ENCODE measurements at regions not wholly inside any gene's neighbourhood (a gene's known extent, or its start where the extent isn't known, plus 50 kb on each side); places are given as distances from the start of the nearest gene placed in this dataset.

DNA sequence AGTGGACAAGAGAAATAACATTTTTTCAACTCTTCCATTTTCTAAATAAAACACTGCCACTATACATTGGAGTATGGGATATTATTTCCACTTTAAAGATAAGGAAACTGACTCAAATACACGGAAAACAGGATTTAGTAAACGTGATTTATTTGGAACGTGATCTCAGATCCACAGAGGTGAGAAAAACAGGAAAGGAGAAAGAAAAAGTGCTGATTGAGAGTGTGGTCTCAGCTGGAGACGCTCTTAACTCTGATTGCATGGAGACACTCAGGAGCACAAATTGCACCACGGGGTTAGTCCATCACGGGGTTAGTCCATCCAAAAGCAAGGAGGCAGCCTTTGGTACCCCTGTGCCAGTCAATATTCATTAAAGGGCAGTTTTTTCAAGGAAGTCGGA is 142.5 kb downstream of the GNAT3 start:
- TF ChIP-seq POLR2A (IDR thresholded peaks at IDR 0.05; ENCODE audit: low read length) (no peak), GATA1 (IDR thresholded peaks at IDR 0.05; ENCODE audit: low read depth, low read length) (no peak)
- DNase-seq, result no peak

DNA sequence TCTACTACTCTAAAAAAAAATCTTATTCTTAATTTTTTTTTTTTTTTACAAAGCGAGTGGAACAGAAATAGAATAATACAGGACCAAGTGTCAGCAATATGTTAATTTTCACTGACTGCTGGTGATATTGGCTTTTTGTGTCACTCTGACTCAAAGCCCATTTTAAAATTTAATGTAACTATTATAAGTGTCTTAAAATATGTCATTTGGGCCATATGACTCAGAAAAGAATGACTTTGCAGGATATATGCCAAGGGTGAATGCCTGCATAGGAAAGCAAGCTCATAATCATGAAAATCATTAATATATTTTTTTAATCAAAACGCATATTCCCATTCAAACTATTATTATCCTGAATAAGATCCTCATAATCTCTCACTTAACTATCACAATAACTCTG is 149.2 kb downstream of the GNAT3 start:
- TF ChIP-seq POLR2A (IDR thresholded peaks at IDR 0.05; ENCODE audit: low read length), result no peak
- TF ChIP-seq GATA1 (IDR thresholded peaks at IDR 0.05; ENCODE audit: low read depth, low read length), result no peak
- DNase-seq, result no peak

DNA sequence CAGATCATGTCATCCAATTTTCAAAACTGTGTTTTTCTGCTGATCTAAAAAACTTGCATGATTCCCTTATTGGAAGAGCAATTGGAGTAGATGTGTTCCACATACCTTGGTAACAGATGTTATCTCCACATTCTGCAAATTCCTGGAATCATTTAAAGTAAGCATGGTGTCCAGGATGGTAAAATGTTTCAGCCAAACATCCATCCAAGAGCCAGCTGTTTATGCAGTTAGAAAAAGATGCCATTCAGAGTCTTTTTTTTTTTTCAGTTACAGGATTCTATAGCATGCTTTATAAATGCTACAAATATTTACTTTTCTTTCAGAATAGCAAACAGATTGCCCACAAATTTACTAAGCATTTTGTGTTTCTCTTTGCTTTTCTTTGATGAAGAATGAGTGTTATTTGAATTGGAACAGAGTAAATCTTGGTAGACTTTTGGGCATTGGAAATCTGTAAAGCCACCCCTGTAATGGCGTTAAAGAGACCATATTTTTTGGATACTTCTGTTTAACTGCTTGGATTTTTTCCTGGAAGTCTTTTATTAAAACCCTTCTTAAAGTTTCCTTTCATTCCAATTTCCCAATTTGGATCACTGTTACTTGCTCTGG is 149.8 kb downstream of the GNAT3 start:
- DNase-seq, result no peak
- TF ChIP-seq POLR2A (IDR thresholded peaks at IDR 0.05; ENCODE audit: low read length) (no peak), GATA1 (IDR thresholded peaks at IDR 0.05; ENCODE audit: low read depth, low read length) (no peak)

DNA sequence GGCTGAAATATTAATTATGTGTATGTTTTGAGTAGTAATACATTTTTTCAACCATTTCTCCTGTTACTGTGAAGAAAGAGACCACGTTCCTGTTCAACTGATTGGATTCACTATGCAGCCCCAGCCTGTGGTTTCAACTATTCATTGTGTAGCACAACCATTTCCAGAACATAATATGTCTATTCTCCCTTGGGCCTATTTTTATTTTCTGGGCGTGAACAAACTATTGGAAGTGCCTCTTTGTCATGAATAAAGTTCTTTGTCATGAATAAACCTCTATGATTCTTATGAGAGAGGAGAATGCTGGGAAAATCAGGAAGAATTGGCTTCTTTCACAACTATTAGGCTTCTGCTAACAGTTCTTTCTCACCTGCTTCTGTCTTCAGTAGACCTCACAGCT is 152.4 kb downstream of the GNAT3 start:
- no peak for DNase-seq
- TF ChIP-seq GATA1 (IDR thresholded peaks at IDR 0.05; ENCODE audit: low read depth, low read length) (no peak), POLR2A (IDR thresholded peaks at IDR 0.05; ENCODE audit: low read length) (no peak)

DNA sequence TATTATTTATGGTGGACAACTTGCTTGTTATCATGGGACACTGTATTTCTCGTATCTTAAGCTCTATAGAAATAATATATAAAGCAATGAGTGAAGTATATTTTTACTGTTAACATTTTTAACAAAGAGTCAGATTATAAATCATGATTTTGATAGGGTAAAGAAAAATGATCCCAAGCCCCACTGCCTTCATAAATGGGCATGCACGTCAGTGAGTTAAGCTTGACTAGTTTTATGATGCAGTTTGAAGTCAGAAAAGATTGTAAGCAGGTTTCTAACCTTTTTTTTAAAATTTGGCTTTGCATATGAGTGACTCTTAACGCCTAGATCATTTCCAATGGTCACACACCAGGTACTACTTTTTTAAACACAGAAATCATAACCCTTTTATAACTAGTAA is 152.8 kb downstream of the GNAT3 start:
- TF ChIP-seq POLR2A (IDR thresholded peaks at IDR 0.05; ENCODE audit: low read length) (no peak), GATA1 (IDR thresholded peaks at IDR 0.05; ENCODE audit: low read depth, low read length) (no peak)
- DNase-seq, result no peak

DNA sequence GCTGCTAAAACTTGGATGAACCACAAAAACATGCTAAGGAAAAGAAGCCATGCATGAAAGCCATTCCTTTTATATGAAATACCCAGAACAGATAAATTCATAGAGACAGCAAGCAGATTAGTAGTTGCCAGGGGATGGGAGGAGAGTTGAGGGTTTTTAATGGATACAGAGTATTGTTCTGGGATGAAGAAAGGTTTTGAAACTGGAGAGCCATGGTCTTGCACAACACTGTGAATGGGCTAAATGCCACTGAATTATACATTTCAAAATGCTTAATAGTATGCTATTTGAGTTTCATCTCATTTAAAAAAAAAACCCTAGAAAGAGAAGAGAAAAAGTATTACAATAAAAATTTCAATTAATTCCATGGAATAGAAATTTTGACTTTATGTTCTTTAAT is 154.3 kb downstream of the GNAT3 start:
- TF ChIP-seq POLR2A (IDR thresholded peaks at IDR 0.05; ENCODE audit: low read length) (no peak), GATA1 (IDR thresholded peaks at IDR 0.05; ENCODE audit: low read depth, low read length) (no peak)
- DNase-seq, result no peak

DNA sequence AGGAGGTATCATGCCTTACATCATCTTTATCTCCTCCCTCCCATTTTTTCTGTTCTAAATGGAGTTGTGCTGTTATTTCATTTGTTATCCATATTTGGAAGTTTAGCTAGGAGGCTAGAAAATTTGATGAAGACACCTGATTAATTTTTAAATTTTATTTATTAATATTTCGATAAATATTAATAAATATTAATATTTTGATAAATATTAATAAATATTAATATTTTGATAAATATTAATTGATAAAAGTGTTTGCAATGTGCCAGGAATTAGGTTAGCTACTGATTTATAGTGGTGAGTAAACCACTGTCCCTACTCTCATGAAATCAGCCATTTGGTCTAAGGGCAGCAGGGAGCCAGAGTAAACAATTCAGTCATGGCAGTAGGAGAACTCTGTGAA is 161.4 kb downstream of the GNAT3 start:
- DNase-seq, result no peak
- no peak for TF ChIP-seq POLR2A (IDR thresholded peaks at IDR 0.05; ENCODE audit: low read length)
- TF ChIP-seq GATA1 (IDR thresholded peaks at IDR 0.05; ENCODE audit: low read depth, low read length), result no peak

DNA sequence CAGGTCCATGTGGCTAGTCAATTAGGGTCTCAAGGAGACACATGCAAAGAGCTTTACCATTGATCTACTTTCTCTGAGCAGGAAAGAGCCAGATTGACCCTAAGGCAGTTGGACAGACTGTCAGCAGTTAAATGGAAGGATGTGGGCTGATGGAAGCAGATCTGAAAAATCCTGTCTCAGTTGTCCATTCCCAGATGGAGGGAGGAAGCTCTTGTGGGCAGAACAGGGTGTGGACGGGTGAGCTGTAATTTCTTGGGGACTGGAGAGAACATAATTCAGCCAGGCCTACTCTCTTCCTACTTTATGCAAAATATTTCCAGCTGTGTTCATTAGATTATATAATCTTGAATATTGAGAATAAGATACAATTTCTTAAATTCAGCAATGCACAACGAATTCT is 163.6 kb downstream of the GNAT3 start:
- no peak for DNase-seq
- TF ChIP-seq POLR2A (IDR thresholded peaks at IDR 0.05; ENCODE audit: low read length) (no peak), GATA1 (IDR thresholded peaks at IDR 0.05; ENCODE audit: low read depth, low read length) (no peak)

DNA sequence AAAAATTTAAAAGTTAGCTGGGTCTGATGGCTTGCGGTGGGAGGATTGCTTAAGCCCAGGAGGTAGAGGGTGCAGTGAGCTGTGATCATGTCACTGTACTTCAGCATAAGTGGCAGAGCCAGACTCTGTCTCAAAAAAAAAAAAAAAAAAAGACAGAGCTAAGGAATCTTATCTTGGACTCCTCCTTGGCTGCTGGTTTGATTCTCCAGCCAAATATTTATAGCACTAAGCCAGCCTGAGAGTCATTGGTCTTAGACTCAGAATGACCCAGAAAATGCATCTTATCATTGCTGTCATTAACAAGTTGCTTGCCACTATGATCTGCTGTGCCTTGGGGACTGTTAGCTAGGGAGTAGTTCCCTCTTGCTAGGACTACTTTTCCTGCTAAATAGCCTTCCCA is 164.7 kb downstream of the GNAT3 start:
- no peak for TF ChIP-seq GATA1 (IDR thresholded peaks at IDR 0.05; ENCODE audit: low read depth, low read length)
- peak; percentile 18 to 59 for DNase-seq

DNA sequence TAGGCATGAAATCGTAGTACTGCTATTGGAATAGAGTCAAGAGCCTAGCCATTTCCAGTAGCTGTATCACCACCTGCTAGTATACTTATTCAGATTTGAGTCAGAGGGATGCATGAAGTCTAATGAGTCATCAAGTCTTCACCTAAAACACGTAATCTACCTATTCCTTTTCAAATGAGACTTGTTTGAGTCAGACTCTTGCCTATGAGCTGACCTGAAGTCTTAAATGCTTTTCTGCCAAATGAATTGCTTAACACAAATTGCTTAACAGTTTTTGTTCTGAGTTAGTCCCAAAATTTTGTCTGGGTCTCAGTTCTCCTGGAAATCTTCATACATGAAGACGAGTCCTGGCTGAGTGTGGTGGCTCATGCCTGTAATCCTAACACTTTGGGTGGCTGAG is 165.2 kb downstream of the GNAT3 start:
- no peak for TF ChIP-seq POLR2A (IDR thresholded peaks at IDR 0.05; ENCODE audit: low read length)
- TF ChIP-seq GATA1 (IDR thresholded peaks at IDR 0.05; ENCODE audit: low read depth, low read length), result no peak
- DNase-seq, result no peak

DNA sequence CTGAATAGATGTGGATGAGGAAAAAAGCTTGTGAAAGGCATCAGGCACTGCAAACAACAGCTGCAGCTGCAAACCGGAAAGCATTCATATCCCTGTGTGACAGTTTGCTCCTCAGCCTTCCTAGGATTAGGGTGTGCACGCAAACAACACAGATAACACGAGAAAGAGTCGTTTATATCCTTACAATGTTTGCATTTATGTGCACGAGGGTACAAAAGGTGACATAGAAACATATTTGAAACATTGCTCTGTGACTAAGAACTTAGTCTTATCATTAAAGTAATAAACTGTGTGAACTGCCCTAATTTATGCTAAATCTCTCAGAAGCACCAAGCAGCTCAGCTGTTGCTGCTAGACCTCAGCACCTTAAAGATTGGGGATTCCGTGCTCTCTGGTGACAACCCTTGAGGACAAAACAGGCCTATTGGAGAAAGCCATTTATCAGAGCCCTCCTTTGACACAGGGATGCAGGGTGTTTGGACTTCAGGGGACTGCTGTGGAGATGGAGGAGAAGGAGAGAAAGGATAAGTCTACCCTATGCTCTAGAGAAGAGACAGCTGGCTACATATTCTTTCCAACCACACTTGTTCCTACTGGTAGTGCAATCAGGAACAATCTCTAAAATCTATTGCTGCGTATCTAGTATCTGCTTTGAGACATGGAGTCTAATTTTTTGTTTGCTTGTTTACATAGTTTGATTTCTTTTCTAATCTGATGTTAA is 176.2 kb downstream of the GNAT3 start:
- TF ChIP-seq POLR2A (IDR thresholded peaks at IDR 0.05; ENCODE audit: low read length) (no peak), GATA1 (IDR thresholded peaks at IDR 0.05; ENCODE audit: low read depth, low read length) (no peak)
- peak; percentile 4 to 22 for DNase-seq

DNA sequence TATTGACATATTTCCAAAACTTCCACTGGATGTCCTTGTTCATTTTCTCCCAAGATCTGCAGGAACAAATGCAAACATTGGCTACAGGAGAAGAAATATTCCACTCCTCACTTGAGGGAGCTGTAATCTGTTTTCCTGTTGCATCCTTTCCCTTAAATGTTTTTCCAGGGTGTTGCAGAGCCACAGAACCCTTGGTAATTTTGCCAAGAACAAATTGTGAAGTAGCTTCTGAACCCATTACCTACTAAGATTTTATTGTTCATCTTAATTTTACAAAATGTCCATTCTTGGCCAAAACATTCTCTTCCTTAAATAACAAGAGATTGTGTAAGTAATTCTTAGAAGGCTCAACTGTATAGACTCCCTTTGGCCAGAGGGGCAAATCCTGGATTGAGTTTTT is 177.0 kb downstream of the GNAT3 start:
- no peak for DNase-seq
- no peak for TF ChIP-seq GATA1 (IDR thresholded peaks at IDR 0.05; ENCODE audit: low read depth, low read length)
- TF ChIP-seq POLR2A (IDR thresholded peaks at IDR 0.05; ENCODE audit: low read length), result no peak

DNA sequence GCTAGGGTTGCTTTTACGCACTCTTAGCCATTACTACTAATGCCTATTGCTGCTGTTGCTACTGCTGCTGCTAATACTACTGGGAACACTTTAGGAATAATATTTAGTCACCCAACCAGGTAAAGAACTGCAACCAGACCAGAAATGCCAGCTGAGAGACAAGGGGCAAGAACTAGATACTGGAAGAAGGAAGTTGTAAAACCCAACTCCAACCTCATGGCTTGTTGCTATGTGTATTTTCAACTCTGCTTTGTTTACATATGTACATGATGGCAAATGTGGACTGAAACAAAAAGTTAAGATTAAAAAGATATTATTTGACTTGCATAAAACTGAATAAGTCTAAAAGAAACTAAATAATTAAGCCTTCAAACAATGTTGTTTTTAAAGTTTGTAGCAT is 177.7 kb downstream of the GNAT3 start:
- TF ChIP-seq POLR2A (IDR thresholded peaks at IDR 0.05; ENCODE audit: low read length) (no peak), GATA1 (IDR thresholded peaks at IDR 0.05; ENCODE audit: low read depth, low read length) (no peak)
- no peak for DNase-seq

DNA sequence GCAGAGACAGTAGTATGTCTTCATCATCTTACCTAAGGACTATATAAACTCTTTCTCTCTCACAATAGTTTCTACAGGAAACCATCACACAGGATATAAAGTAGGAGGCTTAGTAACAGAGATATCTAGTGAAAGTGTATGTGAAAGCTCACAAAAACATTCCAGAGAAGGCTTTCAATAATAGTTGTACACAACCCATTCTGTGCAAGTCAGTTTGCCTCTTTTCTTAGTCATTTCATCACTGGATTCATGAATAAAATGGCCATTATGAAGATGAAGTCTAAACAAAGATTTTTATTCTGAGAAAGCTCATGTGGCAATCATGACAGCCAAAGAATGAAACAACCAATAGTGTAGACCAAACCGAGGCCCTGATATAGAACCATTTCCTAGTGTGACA is 178.8 kb downstream of the GNAT3 start:
- TF ChIP-seq POLR2A (IDR thresholded peaks at IDR 0.05; ENCODE audit: low read length) (no peak), GATA1 (IDR thresholded peaks at IDR 0.05; ENCODE audit: low read depth, low read length) (no peak)

DNA sequence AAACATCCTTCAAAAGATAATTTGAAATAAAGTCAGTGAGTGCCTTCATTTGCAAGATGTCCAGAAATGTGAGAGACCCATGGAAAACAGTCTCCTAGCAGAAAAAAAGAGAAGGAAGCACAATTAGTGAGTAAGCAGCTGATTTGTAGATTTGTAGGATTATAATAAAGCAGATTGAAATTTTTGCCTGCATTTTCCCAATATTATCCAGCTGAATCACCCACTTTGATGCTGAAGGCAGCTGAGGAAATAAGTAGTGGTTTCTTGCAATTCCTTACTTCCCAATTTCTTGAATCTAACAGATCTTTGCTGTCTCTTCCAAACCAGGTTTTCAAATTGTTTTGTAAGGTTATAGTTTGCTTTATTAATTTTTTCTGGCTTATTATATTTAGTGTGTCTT is 181.4 kb downstream of the GNAT3 start:
- TF ChIP-seq GATA1 (IDR thresholded peaks at IDR 0.05; ENCODE audit: low read depth, low read length) (no peak), POLR2A (IDR thresholded peaks at IDR 0.05; ENCODE audit: low read length) (no peak)
- no peak for DNase-seq

More for the DNA sequence above, 178.8 kb downstream of the GNAT3 start:
- DNase-seq, result no peak

Data from erythroblast (primary cell).